ENCODE measurements at regions not wholly inside any gene's neighbourhood (a gene's known extent, or its start where the extent isn't known, plus 50 kb on each side); places are given as distances from the start of the nearest gene placed in this dataset.

DNA sequence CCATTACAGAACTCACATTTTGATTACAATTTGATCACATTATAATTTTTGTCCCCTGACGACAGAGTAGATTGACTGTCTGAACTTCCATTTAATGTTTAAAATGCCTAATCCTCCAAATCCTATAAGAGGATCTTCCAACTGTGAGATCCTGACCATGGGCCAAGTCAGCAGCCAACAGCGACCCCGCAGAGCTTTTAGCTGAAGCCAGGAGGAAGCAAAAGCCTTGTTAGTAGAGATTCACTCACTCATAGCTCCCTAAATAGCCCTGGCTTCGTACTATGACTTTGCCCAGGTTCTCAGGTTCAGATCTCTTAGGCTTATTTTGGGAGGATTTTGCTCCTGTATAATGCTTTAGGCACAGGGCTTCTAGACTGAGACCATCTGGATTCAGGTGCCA, 413.1 kb downstream of the NKX6-1 start:
- TF ChIP-seq, protein P1, sequence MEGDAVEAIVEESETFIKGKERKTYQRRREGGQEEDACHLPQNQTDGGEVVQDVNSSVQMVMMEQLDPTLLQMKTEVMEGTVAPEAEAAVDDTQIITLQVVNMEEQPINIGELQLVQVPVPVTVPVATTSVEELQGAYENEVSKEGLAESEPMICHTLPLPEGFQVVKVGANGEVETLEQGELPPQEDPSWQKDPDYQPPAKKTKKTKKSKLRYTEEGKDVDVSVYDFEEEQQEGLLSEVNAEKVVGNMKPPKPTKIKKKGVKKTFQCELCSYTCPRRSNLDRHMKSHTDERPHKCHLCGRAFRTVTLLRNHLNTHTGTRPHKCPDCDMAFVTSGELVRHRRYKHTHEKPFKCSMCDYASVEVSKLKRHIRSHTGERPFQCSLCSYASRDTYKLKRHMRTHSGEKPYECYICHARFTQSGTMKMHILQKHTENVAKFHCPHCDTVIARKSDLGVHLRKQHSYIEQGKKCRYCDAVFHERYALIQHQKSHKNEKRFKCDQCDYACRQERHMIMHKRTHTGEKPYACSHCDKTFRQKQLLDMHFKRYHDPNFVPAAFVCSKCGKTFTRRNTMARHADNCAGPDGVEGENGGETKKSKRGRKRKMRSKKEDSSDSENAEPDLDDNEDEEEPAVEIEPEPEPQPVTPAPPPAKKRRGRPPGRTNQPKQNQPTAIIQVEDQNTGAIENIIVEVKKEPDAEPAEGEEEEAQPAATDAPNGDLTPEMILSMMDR (IDR thresholded peaks at IDR 0.05; ENCODE audit: control extremely low read depth, extremely low read depth) = no peak
- DNase-seq = no peak
- no peak overlapping the region for H3K27ac ChIP-seq (ENCODE audit: low read depth in 1 of 2, low read length in 1 of 2)
- no peaks in the 10 kb centered on the region for H3K36me3 ChIP-seq (ENCODE audit: control insufficient read depth in 4 of 4, insufficient read depth in 4 of 4, low read length in 4 of 4)
- no peak for ATAC-seq (ENCODE audit: insufficient read depth, low FRiP score)
- no peaks in the 10 kb centered on the region for H3K9me3 ChIP-seq (ENCODE audit: control insufficient read depth in 4 of 4, insufficient read depth in 3 of 4, low read length in 3 of 4)
- no peaks in the 10 kb centered on the region for H3K27me3 ChIP-seq (ENCODE audit: control insufficient read depth in 3 of 3, insufficient read depth in 3 of 3, low read length in 2 of 3)
- H3K4me3 ChIP-seq = no peak overlapping the region
- no peaks in the 10 kb centered on the region for H3K4me1 ChIP-seq (ENCODE audit: control insufficient read depth in 5 of 5, insufficient read depth in 5 of 5, low read length in 5 of 5)
- 78 to 83% methylated on average over 4 of the region's 4 CpGs for WGBS, 2 donors
- H3K9ac ChIP-seq (ENCODE audit: insufficient read depth in 1 of 2, low read length in 2 of 2) = no peak overlapping the region

DNA sequence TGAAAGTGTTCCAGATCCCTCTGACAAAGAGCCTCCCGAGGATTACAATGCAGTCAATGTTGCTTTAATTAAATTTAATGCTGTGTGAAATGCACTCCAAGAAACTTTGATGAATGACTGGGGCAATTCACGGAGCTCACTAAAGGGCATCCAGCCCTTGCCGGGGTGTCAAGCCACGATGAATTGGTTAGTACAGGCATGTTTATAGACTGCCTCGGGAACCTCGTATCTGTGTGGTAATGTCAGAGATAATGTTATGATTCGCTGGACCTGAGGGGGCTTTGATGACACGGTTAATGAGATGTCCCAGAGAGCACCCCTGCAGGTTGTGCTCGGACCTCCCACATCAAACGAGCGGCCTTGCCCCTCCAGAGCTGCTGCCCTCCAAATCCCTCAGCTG, 428.8 kb downstream of the NKX6-1 start:
- Histone ChIP-seq H3K4me3 (no peak overlapping the region), H3K4me1 (ENCODE audit: control insufficient read depth in 5 of 5, insufficient read depth in 5 of 5, low read length in 5 of 5) (peaks cover 0 to 14% (median 0%) of the 10 kb centered on the region in 5 donors), H3K36me3 (ENCODE audit: control insufficient read depth in 4 of 4, insufficient read depth in 4 of 4, low read length in 4 of 4) (no peaks in the 10 kb centered on the region), H3K27ac (ENCODE audit: low read depth in 1 of 2, low read length in 1 of 2) (no peak overlapping the region), H3K27me3 (ENCODE audit: control insufficient read depth in 3 of 3, insufficient read depth in 3 of 3, low read length in 2 of 3) (no peaks in the 10 kb centered on the region), H3K9ac (ENCODE audit: insufficient read depth in 1 of 2, low read length in 2 of 2) (no peak overlapping the region), H3K9me3 (ENCODE audit: control insufficient read depth in 4 of 4, insufficient read depth in 3 of 4, low read length in 3 of 4) (peaks cover 0 to 2% (median 0%) of the 10 kb centered on the region in 4 donors)
- WGBS, 2 donors = 38 to 42% methylated on average over 11 of the region's 11 CpGs
- no peak for DNase-seq
- no peak for ATAC-seq (ENCODE audit: insufficient read depth, low FRiP score)
- TF ChIP-seq, protein P1 (IDR thresholded peaks at IDR 0.05; ENCODE audit: control extremely low read depth, extremely low read depth) = no peak

DNA sequence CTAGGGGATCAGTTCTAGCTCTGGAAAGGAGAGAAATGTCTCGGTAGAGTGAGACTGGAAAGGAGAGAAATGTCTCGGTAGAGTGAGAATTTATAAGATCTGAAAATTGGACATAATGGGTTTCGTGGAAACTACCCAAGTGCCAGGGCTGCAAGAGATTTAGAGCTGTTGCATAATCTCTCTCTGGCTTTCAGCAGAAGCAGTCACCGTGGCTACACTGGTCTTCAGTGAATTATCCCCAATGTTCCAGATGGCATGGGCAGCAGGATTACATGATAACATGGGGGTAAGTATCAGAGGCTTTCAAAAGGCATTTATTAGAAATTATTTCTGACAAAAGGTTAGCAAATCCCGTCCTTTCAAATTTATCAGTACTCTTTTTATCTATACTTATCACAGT, 435.5 kb downstream of the NKX6-1 start:
- WGBS, 2 donors = 63 to 73% methylated on average over 5 of the region's 5 CpGs
- ATAC-seq (ENCODE audit: insufficient read depth, low FRiP score) (no peak), DNase-seq (no peak)
- Histone ChIP-seq H3K9ac (ENCODE audit: insufficient read depth in 1 of 2, low read length in 2 of 2) (no peak overlapping the region), H3K4me1 (ENCODE audit: control insufficient read depth in 5 of 5, insufficient read depth in 5 of 5, low read length in 5 of 5) (no peaks in the 10 kb centered on the region), H3K27ac (ENCODE audit: low read depth in 1 of 2, low read length in 1 of 2) (no peak overlapping the region), H3K9me3 (ENCODE audit: control insufficient read depth in 4 of 4, insufficient read depth in 3 of 4, low read length in 3 of 4) (no peaks in the 10 kb centered on the region), H3K36me3 (ENCODE audit: control insufficient read depth in 4 of 4, insufficient read depth in 4 of 4, low read length in 4 of 4) (no peaks in the 10 kb centered on the region), H3K27me3 (ENCODE audit: control insufficient read depth in 3 of 3, insufficient read depth in 3 of 3, low read length in 2 of 3) (no peaks in the 10 kb centered on the region), H3K4me3 (no peak overlapping the region)
- TF ChIP-seq, protein P1 (IDR thresholded peaks at IDR 0.05; ENCODE audit: control extremely low read depth, extremely low read depth) = no peak

DNA sequence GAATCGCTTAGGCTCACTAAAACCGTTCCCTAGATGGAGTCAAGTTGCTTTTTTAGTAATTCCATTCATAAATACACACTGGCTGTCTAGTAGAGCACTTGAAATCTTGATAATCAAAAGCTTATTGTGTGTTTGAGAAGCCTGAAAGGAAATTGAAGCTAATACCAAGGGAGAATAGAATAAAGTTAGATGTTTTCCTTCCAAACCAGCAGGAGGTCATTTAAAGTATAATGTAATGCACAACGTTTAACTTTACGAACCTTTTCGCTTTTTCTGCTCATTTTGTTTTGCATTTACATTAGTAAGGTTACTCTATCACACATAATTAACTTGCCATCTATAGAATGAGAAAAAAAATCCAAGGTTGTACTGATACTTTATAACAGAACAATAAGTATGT, 440.9 kb downstream of the NKX6-1 start:
- ATAC-seq (ENCODE audit: insufficient read depth, low FRiP score) (no peak), DNase-seq (no peak)
- H3K9me3 ChIP-seq (ENCODE audit: control insufficient read depth in 4 of 4, insufficient read depth in 3 of 4, low read length in 3 of 4) = peaks cover 0 to 2% (median 0%) of the 10 kb centered on the region in 4 donors
- no peaks in the 10 kb centered on the region for H3K36me3 ChIP-seq (ENCODE audit: control insufficient read depth in 4 of 4, insufficient read depth in 4 of 4, low read length in 4 of 4)
- H3K27ac ChIP-seq (ENCODE audit: low read depth in 1 of 2, low read length in 1 of 2) = no peak overlapping the region
- 43 to 59% methylated on average over 5 of the region's 5 CpGs for WGBS, 2 donors
- no peaks in the 10 kb centered on the region for H3K27me3 ChIP-seq (ENCODE audit: control insufficient read depth in 3 of 3, insufficient read depth in 3 of 3, low read length in 2 of 3)
- no peak overlapping the region for H3K4me3 ChIP-seq
- no peak overlapping the region for H3K9ac ChIP-seq (ENCODE audit: insufficient read depth in 1 of 2, low read length in 2 of 2)
- H3K4me1 ChIP-seq (ENCODE audit: control insufficient read depth in 5 of 5, insufficient read depth in 5 of 5, low read length in 5 of 5) = no peaks in the 10 kb centered on the region
- TF ChIP-seq, protein P1 (IDR thresholded peaks at IDR 0.05; ENCODE audit: control extremely low read depth, extremely low read depth) = no peak

Measured in lung (tissue), 11 donors.